Testis (tissue), 2 donors: ENCODE measurements at regions not wholly inside any gene's neighbourhood (a gene's known extent, or its start where the extent isn't known, plus 50 kb on each side); places are given as distances from the start of the nearest gene placed in this dataset.

Source experiments
- CTCF ChIP-seq, 3 experiments: fragments of 450-650 bp in 2 of 3; fragments of 200-600 bp in 1 of 3; sonication (generic) in 1 of 3; IDR thresholded peaks; one replicate each; pipeline ENCODE4 v1.5.1; 2016 to 2019; ENCODE audit warnings: antibody characterized with exemption in 3 of 3, mild to moderate bottlenecking in 2 of 3, moderate library complexity in 1 of 3
- POLR2A ChIP-seq: fragments of 450-650 bp; IDR thresholded peaks from one replicate; pipeline ENCODE4 v1.6.1; 2017; ENCODE audit warnings: antibody characterized with exemption, mild to moderate bottlenecking, moderate library complexity

- TF ChIP-seq CTCF (IDR thresholded peaks at IDR 0.05) (no peak), POLR2A (no peak)
Measured at GRCh38 chr13:86976521-86977324, 694.4 kb upstream of the SLITRK5 start.
